HG03064 (cell line): ENCODE measurements at regions not wholly inside any gene's neighbourhood (a gene's known extent, or its start where the extent isn't known, plus 50 kb on each side); places are given as distances from the start of the nearest gene placed in this dataset.
"Not testable (repeated sequence)": the region's sequence is repeated elsewhere in the genome, so short reads cannot be mapped to it uniquely, and the experiment has no call there.

Source experiments
- ATAC-seq: cut with Tn5 transposase; IDR thresholded peaks from one replicate; pipeline ENCODE4 v1.9.1; 2021; ENCODE audit warnings: low read depth; ENCODE audit not compliant: unreplicated experiment

DNA sequence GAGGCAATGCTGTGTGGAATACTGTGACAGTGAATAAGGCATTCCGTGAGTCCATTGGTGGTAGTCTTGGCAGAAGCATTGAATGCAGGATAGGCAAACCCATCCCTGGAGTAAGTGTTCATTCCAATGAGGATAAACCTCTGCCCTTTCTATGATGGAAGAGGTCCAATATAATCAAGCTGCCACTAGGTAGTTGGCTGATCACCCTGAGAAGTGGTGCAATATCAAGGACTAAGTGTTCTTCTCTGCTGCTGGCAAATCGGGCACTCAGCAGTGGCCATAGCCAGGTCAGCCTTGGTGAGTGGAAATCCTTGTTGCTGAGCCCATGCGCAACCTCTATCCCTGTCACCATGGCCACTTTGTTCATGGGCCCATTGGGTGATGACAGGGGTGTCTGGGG is 70.1 kb downstream of the FBXO4 start:
- ATAC-seq: no peak

DNA sequence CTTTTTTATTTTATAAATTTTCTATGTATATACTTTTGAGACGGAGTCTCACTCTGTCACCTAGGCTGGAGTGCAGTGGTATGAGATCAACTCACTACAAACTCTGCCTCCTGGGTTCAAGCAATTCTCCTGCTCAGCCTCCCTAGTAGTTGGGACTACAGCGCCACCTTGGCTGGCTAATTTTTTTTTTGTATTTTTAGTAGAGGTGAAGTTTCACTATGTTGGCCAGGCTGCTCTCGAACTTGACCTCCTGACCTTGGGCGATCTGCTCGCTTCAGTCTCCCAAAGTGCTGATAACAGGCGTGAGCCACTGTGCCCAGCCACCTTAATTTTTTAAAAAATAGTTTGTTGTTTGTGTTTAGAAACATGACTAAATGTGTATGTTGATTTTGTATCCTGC is 76.6 kb downstream of the FBXO4 start:
- no peak for ATAC-seq

- not testable (repeated sequence) for ATAC-seq
These were observed 78.8 kb downstream of the FBXO4 start for GRCh38 chr5:42003852-42004251.

GRCh38 chr5:42005561-42006153 is 80.6 kb downstream of the FBXO4 start:
- ATAC-seq: peak; percentile 59

GRCh38 chr5:42013561-42013960 is 88.5 kb downstream of the FBXO4 start:
- ATAC-seq: no peak

- ATAC-seq: no peak
These were observed 90.2 kb downstream of the FBXO4 start for GRCh38 chr5:42015254-42015653.

DNA sequence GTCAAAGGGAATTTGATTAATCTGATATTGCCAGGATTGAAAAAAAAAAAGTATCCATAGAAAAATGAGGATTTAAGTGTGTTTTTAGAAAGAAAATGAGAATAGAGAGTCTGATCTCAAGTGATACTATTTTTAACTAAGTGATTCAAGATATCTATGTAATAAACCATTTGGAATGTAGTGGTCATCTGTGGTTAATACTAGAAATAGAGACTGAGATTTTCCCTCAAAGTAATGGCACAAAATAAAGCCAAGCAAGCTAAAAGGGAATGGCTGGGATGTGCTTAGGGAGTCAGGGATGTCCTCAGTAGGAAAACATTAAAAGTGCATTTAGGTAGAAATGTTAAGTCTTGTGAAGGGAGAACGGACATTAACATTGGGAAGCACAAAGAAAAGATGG is 90.6 kb downstream of the FBXO4 start:
- ATAC-seq: no peak

DNA sequence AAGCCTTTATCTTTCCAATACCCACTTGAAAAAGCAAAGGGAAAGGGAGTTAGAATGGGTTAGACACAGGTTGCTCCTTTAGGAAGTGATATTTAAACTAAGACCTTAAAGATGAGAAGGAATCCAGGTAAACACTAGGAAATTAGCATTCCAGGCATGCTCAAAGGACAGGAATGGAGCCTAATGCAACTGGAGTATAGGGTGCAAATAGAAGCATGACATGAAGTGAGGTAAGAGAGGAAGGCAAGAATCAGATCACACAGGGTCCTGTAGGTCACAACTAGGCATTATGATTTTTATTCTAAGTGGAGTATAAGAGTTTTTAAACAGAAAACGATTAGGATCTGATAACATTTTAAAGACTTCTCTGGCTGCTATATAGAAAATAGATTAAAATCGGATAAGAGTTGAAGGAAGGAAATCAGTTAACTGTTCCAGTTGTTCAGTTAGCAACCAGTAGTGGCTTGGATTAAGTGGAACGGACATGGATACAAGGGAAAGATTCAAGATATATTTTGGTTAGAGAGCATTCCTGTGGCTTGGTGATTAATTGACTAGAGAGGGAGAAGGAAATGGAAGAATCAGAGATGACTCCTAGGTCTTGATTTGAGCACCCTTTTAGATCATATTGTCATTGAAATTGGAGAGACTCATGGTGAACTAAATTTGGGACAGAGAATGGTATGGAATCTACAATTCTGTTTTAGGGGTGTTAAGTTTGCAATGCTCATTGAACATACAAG is 95.9 kb downstream of the FBXO4 start:
- ATAC-seq: no peak

GRCh38 chr5:42021923-42022322 is 96.8 kb downstream of the FBXO4 start:
- no peak for ATAC-seq

DNA sequence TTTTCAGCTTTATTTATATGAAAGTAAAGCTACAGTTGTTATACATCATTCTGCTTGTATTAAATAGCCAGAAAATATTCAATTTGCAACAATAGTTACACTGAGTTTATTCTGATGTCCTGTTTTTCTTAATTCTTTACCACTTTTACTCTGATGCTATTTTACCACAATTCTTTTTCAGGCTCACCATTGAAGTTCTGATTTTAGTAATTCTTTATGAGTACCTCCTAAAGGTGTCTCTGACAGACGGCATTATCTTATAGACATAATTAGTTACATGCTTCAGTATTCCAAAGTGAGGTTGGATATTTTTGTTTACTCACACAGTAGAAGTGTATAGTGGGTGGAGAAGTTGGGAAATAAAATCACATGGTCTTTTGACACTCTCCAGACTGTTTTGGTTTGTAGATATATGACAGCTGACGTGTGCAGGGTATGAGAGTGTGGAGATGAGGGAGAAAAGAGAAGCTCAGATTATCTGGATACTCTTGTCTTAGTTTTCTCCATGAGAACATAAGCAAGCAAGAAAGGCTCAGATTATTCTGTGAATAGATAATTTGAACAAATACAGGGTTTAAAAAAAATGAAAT is 97.4 kb downstream of the FBXO4 start:
- no peak for ATAC-seq

- no peak for ATAC-seq
These were observed 101.4 kb downstream of the FBXO4 start for GRCh38 chr5:42026446-42026845.

DNA sequence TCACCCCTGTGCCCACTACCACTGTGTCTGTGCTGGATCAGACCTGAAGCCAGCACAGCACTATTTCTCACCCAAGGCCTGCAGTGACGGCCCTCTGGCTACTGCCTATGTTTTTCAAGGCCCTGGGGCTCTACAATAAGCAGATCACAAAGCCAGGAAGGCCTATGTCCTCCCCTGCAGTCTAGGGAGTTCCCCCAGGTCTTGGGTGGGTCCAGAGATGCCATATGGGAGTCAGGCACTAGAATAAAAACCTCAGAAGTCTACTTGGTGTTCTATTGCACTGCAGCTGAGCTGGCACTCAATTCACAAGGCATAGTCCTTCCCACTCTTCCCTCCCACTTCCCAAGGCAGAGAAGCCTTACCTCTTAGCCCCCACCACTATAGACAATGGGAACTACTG is 107.1 kb downstream of the FBXO4 start:
- ATAC-seq: no peak

GRCh38 chr5:42035526-42035925 is 110.4 kb downstream of the FBXO4 start:
- ATAC-seq: no peak

- no peak for ATAC-seq
These were observed 111.3 kb downstream of the FBXO4 start for GRCh38 chr5:42036379-42036778.

- no peak for ATAC-seq
These were observed 112.4 kb downstream of the FBXO4 start for GRCh38 chr5:42037379-42037932.

DNA sequence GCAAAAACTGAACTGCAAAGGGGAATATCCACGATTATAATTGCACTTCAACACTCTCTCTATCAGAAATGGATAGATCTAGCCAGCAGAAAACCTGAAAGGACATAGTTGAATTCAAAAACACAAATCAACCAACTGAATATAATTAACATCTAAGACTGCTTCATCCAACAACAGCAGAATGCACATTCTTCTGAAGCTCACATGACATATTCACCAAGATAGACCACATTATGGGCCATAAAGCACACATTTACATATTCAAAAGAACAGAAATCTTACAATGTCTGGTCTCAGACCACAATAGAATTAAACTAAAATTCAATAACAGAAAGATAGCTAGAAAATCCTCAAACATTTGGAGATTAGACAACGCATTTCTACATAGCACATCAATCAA is 118.3 kb downstream of the FBXO4 start:
- no peak for ATAC-seq

- ATAC-seq: peak; percentile 94
These were observed 132.2 kb downstream of the FBXO4 start for GRCh38 chr5:42057254-42057690.

DNA sequence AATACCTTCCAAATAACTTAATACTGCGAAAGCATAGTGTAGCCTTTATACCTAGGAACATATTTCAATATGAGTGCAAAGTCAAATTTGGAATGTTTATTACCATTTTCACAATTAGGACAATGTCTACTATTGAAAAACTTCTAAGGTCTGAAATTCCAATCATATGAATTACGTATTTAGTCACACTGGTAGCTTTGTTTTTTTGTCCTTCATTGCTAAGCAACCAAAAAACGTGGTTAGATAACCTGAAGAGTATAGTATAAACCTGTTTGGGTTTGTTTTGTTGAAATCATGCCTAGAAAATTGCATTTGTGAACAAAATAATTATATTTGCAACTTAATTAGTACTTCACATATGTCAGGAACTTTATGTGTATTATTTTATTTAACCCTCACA is 134.2 kb downstream of the FBXO4 start:
- no peak for ATAC-seq

DNA sequence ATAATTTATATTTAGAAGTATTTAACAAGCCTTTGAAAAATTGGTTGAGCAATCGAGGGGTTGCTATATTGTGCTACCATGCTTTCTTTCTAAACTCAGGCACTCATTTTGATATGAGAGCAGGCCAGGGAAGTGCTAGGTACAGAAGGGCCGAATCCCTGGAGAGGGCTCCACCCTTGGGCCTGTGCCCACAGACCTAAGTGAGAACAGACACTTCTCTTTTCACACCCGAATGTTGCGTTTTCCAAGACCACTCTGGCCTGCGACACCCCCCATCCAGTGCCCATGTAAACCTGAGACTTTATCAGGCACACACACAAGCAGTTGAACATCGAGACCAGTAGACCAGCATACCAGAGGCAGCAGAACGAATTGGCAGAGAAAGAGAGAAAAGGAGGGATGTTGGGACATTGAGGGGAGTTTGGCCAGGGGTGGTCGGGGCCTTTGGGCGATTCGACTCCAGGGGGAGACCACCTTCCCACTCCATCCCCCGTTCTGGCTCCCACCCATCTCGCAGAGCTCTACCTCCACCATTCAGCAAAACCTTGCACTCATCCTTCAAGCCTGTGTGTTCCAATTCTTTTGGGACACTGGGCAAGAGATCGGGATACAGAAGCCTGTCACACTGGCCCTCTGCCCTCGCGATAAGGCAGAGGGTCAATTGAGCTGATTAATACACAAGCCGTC is 134.8 kb downstream of the FBXO4 start:
- ATAC-seq: no peak

DNA sequence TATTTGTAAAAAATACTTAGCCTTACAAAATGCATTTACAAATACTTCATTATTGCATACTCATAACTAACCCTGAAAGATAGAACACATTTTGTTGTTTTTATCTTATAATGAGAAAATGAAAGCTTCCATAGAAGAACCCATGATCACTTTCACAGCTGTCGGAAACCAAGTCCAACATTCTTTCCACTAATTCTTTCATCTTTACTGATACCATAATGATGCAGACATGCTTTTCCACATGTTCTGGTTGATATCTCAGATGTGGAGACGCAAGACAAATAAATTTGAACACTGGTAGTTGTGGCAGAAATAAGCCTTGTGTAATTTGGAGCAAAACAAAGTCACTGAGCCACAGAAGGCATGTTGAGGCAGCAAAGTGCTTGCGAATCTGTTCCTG is 136.0 kb downstream of the FBXO4 start:
- ATAC-seq: no peak

GRCh38 chr5:42064821-42065220 is 139.7 kb downstream of the FBXO4 start:
- ATAC-seq: no peak
